CD4-positive, alpha-beta memory T cell (primary cell): ENCODE measurements at regions not wholly inside any gene's neighbourhood (a gene's known extent, or its start where the extent isn't known, plus 50 kb on each side); places are given as distances from the start of the nearest gene placed in this dataset.

Experiments
- CTCF ChIA-PET: fragments of 350-600 bp; sonication (Branson Sonifier 250); formaldehyde crosslinking; loops from one replicate; lab custom pipeline; 2021; ENCODE audit warnings: inconsistent platforms; ENCODE audit not compliant: partially characterized antibody; lab: Charles Lee
- POLR2A ChIA-PET: fragments of 350-600 bp; sonication (Branson Sonifier 250); formaldehyde crosslinking; loops from one replicate; lab custom pipeline; 2021; ENCODE audit not compliant: partially characterized antibody; lab: Charles Lee
- DNase-seq, 5 donors: peaks; one replicate each; pipeline versions ENCODE4 v3.0.0 to v3.0.0-alpha.2; 2020 to 2022; ENCODE audit warnings: mixed read lengths in 1 of 5
- H3K27ac ChIP-seq: one replicate; pipeline ENCODE4 v1.7.0; 2013; ENCODE audit warnings: low read depth, low read length
- H3K27me3 ChIP-seq: 2 replicates; pipeline ENCODE4 v1.7.0; 2013; ENCODE audit warnings: mild to moderate bottlenecking, low read length, moderate library complexity; ENCODE audit not compliant: insufficient read depth
- H3K36me3 ChIP-seq: 2 replicates; pipeline ENCODE4 v1.7.0; 2013; ENCODE audit warnings: mild to moderate bottlenecking, low read length, moderate library complexity; ENCODE audit not compliant: insufficient read depth
- H3K4me1 ChIP-seq: 2 replicates; pipeline ENCODE4 v1.7.0; 2013; ENCODE audit warnings: mild to moderate bottlenecking, low read length, moderate library complexity; ENCODE audit not compliant: insufficient read depth
- H3K4me3 ChIP-seq, 2 donors: one replicate each; pipeline ENCODE4 v1.7.0; 2013; ENCODE audit warnings: low read length in 2 of 2, mild to moderate bottlenecking in 1 of 2
- H3K9me3 ChIP-seq, 2 donors: one replicate each; pipeline ENCODE4 v1.7.0; 2013; ENCODE audit warnings: low read length in 2 of 2, control low read depth in 1 of 2; ENCODE audit not compliant: control insufficient read depth in 1 of 2
- H3K27ac Mint-ChIP-seq, 7 donors: one replicate each; pipeline ENCODE4 v1.8.0; 2020 to 2021; ENCODE audit warnings: mixed read lengths in 7 of 7, mild to moderate bottlenecking in 6 of 7, inconsistent platforms in 3 of 7, moderate library complexity in 3 of 7
- H3K27me3 Mint-ChIP-seq, 2 donors: one replicate each; pipeline ENCODE4 v1.8.0; 2020 to 2021; ENCODE audit warnings: mixed read lengths in 2 of 2
- H3K36me3 Mint-ChIP-seq, 2 donors: one replicate each; pipeline ENCODE4 v1.8.0; 2020 to 2021; ENCODE audit warnings: mixed read lengths in 2 of 2, inconsistent platforms in 1 of 2, mild to moderate bottlenecking in 1 of 2
- H3K4me1 Mint-ChIP-seq, 4 donors: one replicate each; pipeline ENCODE4 v1.8.0; 2020 to 2021; ENCODE audit warnings: mixed read lengths in 4 of 4, mild to moderate bottlenecking in 1 of 4
- H3K4me3 Mint-ChIP-seq, 8 donors: one replicate each; pipeline ENCODE4 v1.8.0; 2020 to 2021; ENCODE audit warnings: mixed read lengths in 8 of 8, mild to moderate bottlenecking in 7 of 8, moderate library complexity in 6 of 8, inconsistent platforms in 3 of 8
- H3K9me3 Mint-ChIP-seq, 8 donors: one replicate each; pipeline ENCODE4 v1.8.0; 2020 to 2021; ENCODE audit warnings: mixed read lengths in 8 of 8, mild to moderate bottlenecking in 5 of 8, inconsistent platforms in 3 of 8, moderate library complexity in 1 of 8
- intact Hi-C: fragments of 100-400 bp; cut with micrococcal nuclease; formaldehyde crosslinking; loops from one replicate; pipeline ENCODE4 v1.15.1; 2023

GRCh38 chr22:49300241-49300640 is 527.4 kb downstream of the BRD1 start:
- Histone ChIP-seq H3K27ac (no peak overlapping the region), H3K36me3 (no peaks in the 10 kb centered on the region), H3K4me1 (no peaks in the 10 kb centered on the region), H3K9me3 (no peaks in the 10 kb centered on the region), H3K27me3 (no peaks in the 10 kb centered on the region), H3K4me3 (no peak overlapping the region)
- Mint-ChIP-seq H3K4me1 (peaks cover 0 to 3% (median 0%) of the 10 kb centered on the region in 4 donors), H3K4me3 (no peak overlapping the region), H3K36me3 (no peaks in the 10 kb centered on the region), H3K9me3 (peaks cover 0 to 2% (median 0%) of the 10 kb centered on the region in 8 donors), H3K27me3 (peaks cover 5 to 10% of the 10 kb centered on the region in 2 donors), H3K27ac (no peak overlapping the region)
- no peak for DNase-seq
- CTCF ChIA-PET, result no interaction called here
- POLR2A ChIA-PET, result no interaction called here
- intact Hi-C loops, result loop anchor here (10.0 kb wide), 1 partner anchor 425 kb away; no protein-coding TSS in a partner anchor

DNA sequence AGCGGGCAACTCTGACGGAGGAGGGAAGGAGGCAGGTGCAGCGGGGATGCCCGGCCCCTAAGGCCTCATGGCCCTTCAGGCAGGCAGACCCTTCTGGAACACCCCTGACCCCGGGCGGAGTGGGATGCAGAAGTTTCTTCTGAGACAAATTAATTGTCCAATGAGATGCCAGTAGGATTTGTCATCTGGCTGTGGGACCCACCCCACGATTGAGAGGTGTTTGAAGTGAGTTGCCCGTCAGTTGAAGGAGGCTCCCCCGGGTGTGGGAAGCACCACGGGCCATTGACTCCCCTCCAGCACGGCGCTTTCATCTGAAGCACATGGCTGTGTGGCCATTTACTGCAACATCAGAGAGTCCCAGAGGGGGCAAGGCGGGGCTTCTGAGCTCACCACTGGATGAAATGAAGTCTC is 527.8 kb downstream of the BRD1 start:
- Histone ChIP-seq H3K36me3 (no peaks in the 10 kb centered on the region), H3K27me3 (no peaks in the 10 kb centered on the region), H3K27ac (no peak overlapping the region), H3K4me1 (no peaks in the 10 kb centered on the region), H3K4me3 (no peak overlapping the region), H3K9me3 (no peaks in the 10 kb centered on the region)
- Mint-ChIP-seq H3K36me3 (no peaks in the 10 kb centered on the region), H3K27ac (no peak overlapping the region), H3K4me3 (no peak overlapping the region), H3K4me1 (peaks cover 0 to 3% (median 0%) of the 10 kb centered on the region in 4 donors), H3K27me3 (peaks cover 5 to 10% of the 10 kb centered on the region in 2 donors), H3K9me3 (peaks cover 0 to 3% (median 0%) of the 10 kb centered on the region in 8 donors)
- ChIA-PET CTCF (no interaction called here), POLR2A (no interaction called here)
- intact Hi-C loops, result loop anchor here (10.0 kb wide), 1 partner anchor 425 kb away; no protein-coding TSS in a partner anchor
- DNase-seq, result no peak

GRCh38 chr22:49298834-49299750 is 528.6 kb downstream of the BRD1 start:
- peak overlapping the region in 1 of 7 donors; percentile 70 for H3K27ac Mint-ChIP-seq
- no peak overlapping the region for H3K27ac ChIP-seq
- H3K36me3 ChIP-seq, result no peaks in the 10 kb centered on the region
- H3K27me3 Mint-ChIP-seq, result peaks cover 5 to 10% of the 10 kb centered on the region in 2 donors
- peaks cover 0 to 7% (median 3%) of the 10 kb centered on the region in 8 donors for H3K9me3 Mint-ChIP-seq
- no peaks in the 10 kb centered on the region for H3K4me1 ChIP-seq
- H3K4me1 Mint-ChIP-seq, result peaks cover 0 to 3% (median 0%) of the 10 kb centered on the region in 4 donors
- DNase-seq, result no peak
- H3K36me3 Mint-ChIP-seq, result no peaks in the 10 kb centered on the region
- H3K9me3 ChIP-seq, result no peaks in the 10 kb centered on the region
- no peak overlapping the region for H3K4me3 ChIP-seq
- H3K4me3 Mint-ChIP-seq, result no peak overlapping the region
- H3K27me3 ChIP-seq, result no peaks in the 10 kb centered on the region
- POLR2A ChIA-PET, result no interaction called here
- CTCF ChIA-PET, result interaction anchor here (0.7 to 1.0 kb wide), 3 partner anchors 9 to 427 kb away, joined by 3 read pairs; no protein-coding TSS in a partner anchor
- intact Hi-C loops, result no loop called here

DNA sequence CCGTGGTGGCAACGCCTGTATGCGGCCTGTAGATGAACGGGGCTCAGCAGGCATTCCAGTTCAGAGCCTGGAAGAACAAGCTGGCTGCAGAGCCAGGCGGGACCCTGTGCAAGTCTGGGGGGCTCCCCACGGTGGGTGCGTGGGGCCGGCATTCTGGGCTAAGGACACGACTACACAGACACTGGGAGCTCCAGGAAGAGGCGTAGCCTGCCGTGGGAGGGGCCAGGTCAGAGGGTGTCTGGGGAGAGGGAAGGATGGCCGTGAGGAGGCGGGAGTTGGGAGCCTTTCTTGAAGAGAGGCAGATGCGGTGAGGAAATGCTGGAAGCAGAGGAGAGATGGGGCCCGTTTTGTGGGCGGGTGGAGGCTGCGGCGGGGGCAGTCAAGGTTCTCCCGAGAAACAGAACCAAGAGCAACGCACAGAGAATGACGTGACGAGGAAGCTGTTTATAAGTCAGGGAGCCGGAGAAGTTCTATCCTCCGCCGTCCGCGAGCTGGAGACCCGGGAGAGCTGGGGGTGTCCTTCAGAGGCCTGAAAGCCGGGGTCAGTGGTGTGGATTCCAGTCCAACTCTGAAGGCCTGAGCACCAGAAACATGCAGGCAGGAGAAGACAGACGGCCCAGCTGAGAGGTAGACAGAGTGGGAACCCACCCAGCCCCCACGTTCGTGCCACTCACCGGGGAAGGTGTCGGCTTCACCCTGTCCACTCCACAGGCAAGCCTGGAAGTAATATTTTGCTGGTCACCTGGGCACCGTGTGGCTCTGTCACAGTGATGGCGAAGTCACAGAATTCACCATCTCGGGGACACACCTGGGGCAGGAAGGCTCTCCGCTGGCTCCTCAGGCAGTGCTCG is 529.6 kb downstream of the BRD1 start:
- Histone ChIP-seq H3K4me1 (no peaks in the 10 kb centered on the region), H3K27me3 (no peaks in the 10 kb centered on the region), H3K27ac (no peak overlapping the region), H3K4me3 (no peak overlapping the region), H3K9me3 (no peaks in the 10 kb centered on the region), H3K36me3 (no peaks in the 10 kb centered on the region)
- Mint-ChIP-seq H3K4me3 (no peak overlapping the region), H3K9me3 (peaks cover 0 to 15% (median 13%) of the 10 kb centered on the region in 8 donors), H3K4me1 (peaks cover 0 to 3% (median 0%) of the 10 kb centered on the region in 4 donors), H3K27me3 (peaks cover 6 to 7% of the 10 kb centered on the region in 2 donors), H3K27ac (no peak overlapping the region), H3K36me3 (no peaks in the 10 kb centered on the region)
- CTCF ChIA-PET, result interaction anchor here (0.7 to 1.0 kb wide), 2 partner anchors 13 to 428 kb away, joined by 3 read pairs; no protein-coding TSS in a partner anchor
- DNase-seq, result no peak
- POLR2A ChIA-PET, result no interaction called here
- intact Hi-C loops, result no loop called here

- Histone ChIP-seq H3K36me3 (no peaks in the 10 kb centered on the region), H3K27me3 (no peaks in the 10 kb centered on the region), H3K4me3 (no peak overlapping the region), H3K9me3 (no peaks in the 10 kb centered on the region), H3K4me1 (no peaks in the 10 kb centered on the region), H3K27ac (no peak overlapping the region)
- peaks cover 6 to 7% of the 10 kb centered on the region in 2 donors for H3K27me3 Mint-ChIP-seq
- H3K27ac Mint-ChIP-seq, result no peak overlapping the region
- DNase-seq, result no peak
- POLR2A ChIA-PET, result no interaction called here
- peaks cover 0 to 20% (median 13%) of the 10 kb centered on the region in 8 donors for H3K9me3 Mint-ChIP-seq
- H3K4me3 Mint-ChIP-seq, result no peak overlapping the region
- intact Hi-C loops, result no loop called here
- H3K4me1 Mint-ChIP-seq, result peaks cover 0 to 3% (median 0%) of the 10 kb centered on the region in 4 donors
- CTCF ChIA-PET, result no interaction called here
- no peaks in the 10 kb centered on the region for H3K36me3 Mint-ChIP-seq
Observed at GRCh38 chr22:49297286-49297870, 530.3 kb downstream of the BRD1 start.

- no peaks in the 10 kb centered on the region for H3K4me1 ChIP-seq
- no peak overlapping the region for H3K27ac ChIP-seq
- CTCF ChIA-PET, result no interaction called here
- no peaks in the 10 kb centered on the region for H3K9me3 ChIP-seq
- no peaks in the 10 kb centered on the region for H3K36me3 Mint-ChIP-seq
- POLR2A ChIA-PET, result no interaction called here
- peaks cover 0 to 3% (median 0%) of the 10 kb centered on the region in 4 donors for H3K4me1 Mint-ChIP-seq
- no peak overlapping the region for H3K4me3 Mint-ChIP-seq
- no peaks in the 10 kb centered on the region for H3K27me3 ChIP-seq
- no peak overlapping the region for H3K4me3 ChIP-seq
- no peak overlapping the region for H3K27ac Mint-ChIP-seq
- DNase-seq, result no peak
- intact Hi-C loops, result no loop called here
- H3K27me3 Mint-ChIP-seq, result peaks cover 4 to 7% of the 10 kb centered on the region in 2 donors
- H3K36me3 ChIP-seq, result no peaks in the 10 kb centered on the region
- H3K9me3 Mint-ChIP-seq, result peaks cover 0 to 20% (median 13%) of the 10 kb centered on the region in 8 donors
Observed at GRCh38 chr22:49296561-49296960, 531.1 kb downstream of the BRD1 start.
